ENCODE measurements at regions not wholly inside any gene's neighbourhood (a gene's known extent, or its start where the extent isn't known, plus 50 kb on each side); places are given as distances from the start of the nearest gene placed in this dataset.

- TF ChIP-seq, protein P1, sequence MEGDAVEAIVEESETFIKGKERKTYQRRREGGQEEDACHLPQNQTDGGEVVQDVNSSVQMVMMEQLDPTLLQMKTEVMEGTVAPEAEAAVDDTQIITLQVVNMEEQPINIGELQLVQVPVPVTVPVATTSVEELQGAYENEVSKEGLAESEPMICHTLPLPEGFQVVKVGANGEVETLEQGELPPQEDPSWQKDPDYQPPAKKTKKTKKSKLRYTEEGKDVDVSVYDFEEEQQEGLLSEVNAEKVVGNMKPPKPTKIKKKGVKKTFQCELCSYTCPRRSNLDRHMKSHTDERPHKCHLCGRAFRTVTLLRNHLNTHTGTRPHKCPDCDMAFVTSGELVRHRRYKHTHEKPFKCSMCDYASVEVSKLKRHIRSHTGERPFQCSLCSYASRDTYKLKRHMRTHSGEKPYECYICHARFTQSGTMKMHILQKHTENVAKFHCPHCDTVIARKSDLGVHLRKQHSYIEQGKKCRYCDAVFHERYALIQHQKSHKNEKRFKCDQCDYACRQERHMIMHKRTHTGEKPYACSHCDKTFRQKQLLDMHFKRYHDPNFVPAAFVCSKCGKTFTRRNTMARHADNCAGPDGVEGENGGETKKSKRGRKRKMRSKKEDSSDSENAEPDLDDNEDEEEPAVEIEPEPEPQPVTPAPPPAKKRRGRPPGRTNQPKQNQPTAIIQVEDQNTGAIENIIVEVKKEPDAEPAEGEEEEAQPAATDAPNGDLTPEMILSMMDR (IDR thresholded peaks at IDR 0.05; ENCODE audit: low read depth, low read length, poor library complexity, severe bottlenecking) = no peak
- no peak for TF ChIP-seq EZH2phosphoT487 (IDR thresholded peaks at IDR 0.05; ENCODE audit: borderline replicate concordance, low read length)
Measured at GRCh38 chr2:79260848-79261247, 101.3 kb upstream of the REG3A start.
